Neuronal stem cell (in vitro differentiated cells): ENCODE measurements at regions not wholly inside any gene's neighbourhood (a gene's known extent, or its start where the extent isn't known, plus 50 kb on each side); places are given as distances from the start of the nearest gene placed in this dataset.

Experiments used
- DNase-seq: peaks from one replicate; pipeline ENCODE4 v3.0.0-alpha.2; 2013; ENCODE audit warnings: low spot score
- H2AFZ ChIP-seq: one replicate; pipeline ENCODE4 v1.6.1; 2013; ENCODE audit warnings: mild to moderate bottlenecking, low read length, inconsistent platforms
- H2AK5ac ChIP-seq: 2 replicates; pipeline ENCODE4 v1.6.1; 2013; ENCODE audit warnings: low read depth, mild to moderate bottlenecking, inconsistent platforms, low read length, moderate library complexity, mixed read lengths
- H2BK120ac ChIP-seq: 2 replicates; pipeline ENCODE4 v1.6.1; 2013; ENCODE audit warnings: low read depth, mild to moderate bottlenecking, inconsistent platforms, low read length, moderate library complexity, mixed read lengths
- H2BK12ac ChIP-seq: one replicate; pipeline ENCODE4 v1.6.1; 2013; ENCODE audit warnings: low read length, inconsistent platforms
- H2BK15ac ChIP-seq: 2 replicates; pipeline ENCODE4 v1.6.1; 2013; ENCODE audit warnings: mild to moderate bottlenecking, low read length, inconsistent platforms, mixed read lengths
- H2BK5ac ChIP-seq: one replicate; pipeline ENCODE4 v1.6.1; 2013; ENCODE audit warnings: inconsistent platforms, mild to moderate bottlenecking, low read length, moderate library complexity
- H3K14ac ChIP-seq: one replicate; pipeline ENCODE4 v1.6.1; 2013; ENCODE audit warnings: low read length, inconsistent platforms
- H3K18ac ChIP-seq: 2 replicates; pipeline ENCODE4 v1.6.1; 2013; ENCODE audit warnings: low read length, inconsistent platforms
- H3K23ac ChIP-seq: 2 replicates; pipeline ENCODE4 v1.6.1; 2013; ENCODE audit warnings: low read depth, mild to moderate bottlenecking, mixed read lengths, low read length, inconsistent platforms; ENCODE audit not compliant: poor library complexity
- H3K27ac ChIP-seq: replicated peaks from 3 replicates; pipeline ENCODE4 v1.5.1; 2013; ENCODE audit warnings: low read length, inconsistent platforms
- H3K27me3 ChIP-seq, 3 experiments: 2 replicates each; pipeline ENCODE4 v1.6.1; 2013; ENCODE audit warnings: low read length in 3 of 3, mild to moderate bottlenecking in 2 of 3, inconsistent platforms in 1 of 3, low read depth in 1 of 3, mixed read lengths in 1 of 3, moderate library complexity in 1 of 3; ENCODE audit not compliant: control insufficient read depth in 3 of 3, insufficient read depth in 3 of 3
- H3K36me3 ChIP-seq, 2 donors: replicated peaks in 1 of 2; 2 replicates each; pipeline ENCODE4 v1.6.1; 2013; ENCODE audit warnings: low read length in 2 of 2; ENCODE audit not compliant: control insufficient read depth in 2 of 2, insufficient read depth in 2 of 2
- H3K4ac ChIP-seq: 2 replicates; pipeline ENCODE4 v1.6.1; 2013; ENCODE audit warnings: inconsistent platforms, mild to moderate bottlenecking, low read length, moderate library complexity
- H3K4me1 ChIP-seq, 2 donors: 1 replicate in 1 of 2; 2 replicates in 1 of 2; pipeline ENCODE4 v1.6.1; 2013; ENCODE audit warnings: low read length in 2 of 2, low read depth in 1 of 2; ENCODE audit not compliant: control insufficient read depth in 2 of 2, insufficient read depth in 1 of 2
- H3K4me2 ChIP-seq: one replicate; pipeline ENCODE4 v1.6.1; 2013; ENCODE audit warnings: mild to moderate bottlenecking, low read length, inconsistent platforms; ENCODE audit not compliant: insufficient read depth, poor library complexity, severe bottlenecking
- H3K4me3 ChIP-seq, 2 donors: 2 replicates each; pipeline ENCODE4 v1.5.1; 2013; ENCODE audit warnings: low read length in 2 of 2, mild to moderate bottlenecking in 2 of 2, inconsistent platforms in 1 of 2, moderate library complexity in 1 of 2
- H3K79me1 ChIP-seq: one replicate; pipeline ENCODE4 v1.6.1; 2013; ENCODE audit warnings: low read depth, mild to moderate bottlenecking, inconsistent platforms, low read length, moderate library complexity
- H3K9ac ChIP-seq: one replicate; pipeline ENCODE4 v1.6.1; 2013; ENCODE audit warnings: mild to moderate bottlenecking, low read depth, low read length, inconsistent platforms; ENCODE audit not compliant: poor library complexity
- H3K9me3 ChIP-seq, 2 donors: replicated peaks in 1 of 2; 2 replicates each; pipeline versions ENCODE3 to v1.6.1; 2013; ENCODE audit warnings: low read length in 2 of 2, mild to moderate bottlenecking in 2 of 2, inconsistent platforms in 1 of 2, low read depth in 1 of 2, mixed read lengths in 1 of 2, moderate library complexity in 1 of 2; ENCODE audit not compliant: control insufficient read depth in 2 of 2, insufficient read depth in 1 of 2
- H4K8ac ChIP-seq: one replicate; pipeline ENCODE4 v1.6.1; 2013; ENCODE audit warnings: low read depth, mild to moderate bottlenecking, inconsistent platforms, low read length, moderate library complexity
- H4K91ac ChIP-seq: one replicate; pipeline ENCODE4 v1.6.1; 2013; ENCODE audit warnings: low read length, low read depth, mild to moderate bottlenecking, inconsistent platforms; ENCODE audit not compliant: poor library complexity
- WGBS, 2 donors: extraction: QIAGEN DNeasy Blood & Tissue Kit; methylation state at CpG; one replicate each; pipeline ENCODE4 v1.1.7; 2013; ENCODE audit warnings: missing lambda C conversion rate in 2 of 2, mixed read lengths in 1 of 2; ENCODE audit not compliant: insufficient read length in 2 of 2, insufficient replicate concordance in 1 of 2; ENCODE audit errors: extremely low coverage in 2 of 2; 5-methylcytosine and 5-hydroxymethylcytosine counted together

GRCh38 chr7:17659126-17659525 lies 281.2 kb downstream of the SNX13 start:
- Histone ChIP-seq H3K4me2 (no peak overlapping the region), H3K4ac (no peak overlapping the region), H3K18ac (no peak overlapping the region), H2BK15ac (no peak overlapping the region), H2AK5ac (no peak overlapping the region), H4K8ac (no peak overlapping the region), H3K9me3 (peaks cover 0 to 1% of the 10 kb centered on the region in 2 donors), H3K27me3 (no peaks in the 10 kb centered on the region), H3K9ac (no peak overlapping the region), H2BK5ac (no peak overlapping the region), H2AFZ (no peak overlapping the region), H2BK120ac (no peak overlapping the region), H3K4me3 (no peak overlapping the region), H3K14ac (no peak overlapping the region), H3K27ac (no peak overlapping the region), H3K4me1 (peaks cover 3% of the 10 kb centered on the region in 2 donors), H4K91ac (no peak overlapping the region), H3K79me1 (no peaks in the 10 kb centered on the region), H3K23ac (no peak overlapping the region), H3K36me3 (no peaks in the 10 kb centered on the region), H2BK12ac (no peak overlapping the region)
- DNase-seq, result no peak
- WGBS, 2 donors, result no CpG with 5 or more reads among the region's 3 CpGs

GRCh38 chr7:17660116-17660515 lies 280.2 kb downstream of the SNX13 start:
- Histone ChIP-seq H2BK12ac (no peak overlapping the region), H3K27ac (no peak overlapping the region), H4K91ac (no peak overlapping the region), H3K27me3 (no peaks in the 10 kb centered on the region), H4K8ac (no peak overlapping the region), H3K14ac (no peak overlapping the region), H3K4ac (no peak overlapping the region), H2BK15ac (no peak overlapping the region), H3K18ac (no peak overlapping the region), H3K9ac (no peak overlapping the region), H3K4me3 (no peak overlapping the region), H2AFZ (no peak overlapping the region), H2BK5ac (no peak overlapping the region), H3K9me3 (peaks cover 0 to 1% of the 10 kb centered on the region in 2 donors), H3K79me1 (no peaks in the 10 kb centered on the region), H3K4me1 (peaks cover 3% of the 10 kb centered on the region in 2 donors), H2BK120ac (no peak overlapping the region), H2AK5ac (no peak overlapping the region), H3K4me2 (no peak overlapping the region), H3K23ac (no peak overlapping the region), H3K36me3 (no peaks in the 10 kb centered on the region)
- DNase-seq, result no peak
- no CpG with 5 or more reads among the region's 1 CpG for WGBS, 2 donors

- H3K4me3 ChIP-seq, result no peak overlapping the region
- no peak overlapping the region for H4K8ac ChIP-seq
- WGBS, 2 donors, result no CpG with 5 or more reads among the region's 3 CpGs
- H2AK5ac ChIP-seq, result no peak overlapping the region
- H2BK12ac ChIP-seq, result no peak overlapping the region
- no peak overlapping the region for H3K18ac ChIP-seq
- no peaks in the 10 kb centered on the region for H3K36me3 ChIP-seq
- H2BK5ac ChIP-seq, result no peak overlapping the region
- no peak overlapping the region for H4K91ac ChIP-seq
- H3K23ac ChIP-seq, result no peak overlapping the region
- no peak overlapping the region for H2BK15ac ChIP-seq
- no peaks in the 10 kb centered on the region for H3K27me3 ChIP-seq
- no peak overlapping the region for H3K4me2 ChIP-seq
- DNase-seq, result no peak
- peaks cover 3% of the 10 kb centered on the region in 2 donors for H3K4me1 ChIP-seq
- peaks cover 0 to 1% of the 10 kb centered on the region in 2 donors for H3K9me3 ChIP-seq
- no peak overlapping the region for H3K9ac ChIP-seq
- no peak overlapping the region for H3K27ac ChIP-seq
- no peak overlapping the region for H2BK120ac ChIP-seq
- H3K4ac ChIP-seq, result no peak overlapping the region
- H3K14ac ChIP-seq, result no peak overlapping the region
- no peaks in the 10 kb centered on the region for H3K79me1 ChIP-seq
- peak overlapping the region; percentile 51 for H2AFZ ChIP-seq
These were observed 278.2 kb downstream of the SNX13 start for GRCh38 chr7:17661982-17662585.

GRCh38 chr7:17663061-17663675 lies 277.1 kb downstream of the SNX13 start:
- Histone ChIP-seq H3K36me3 (no peaks in the 10 kb centered on the region), H3K18ac (no peak overlapping the region), H3K4me3 (no peak overlapping the region), H3K4me1 (peaks cover 3% of the 10 kb centered on the region in 2 donors), H2BK5ac (no peak overlapping the region), H3K27ac (no peak overlapping the region), H4K91ac (no peak overlapping the region), H2AK5ac (no peak overlapping the region), H4K8ac (no peak overlapping the region), H2AFZ (peak overlapping the region; percentile 51), H3K4me2 (no peak overlapping the region), H3K9ac (no peak overlapping the region), H3K27me3 (no peaks in the 10 kb centered on the region), H3K23ac (no peak overlapping the region), H3K4ac (no peak overlapping the region), H2BK15ac (no peak overlapping the region), H2BK12ac (no peak overlapping the region), H3K9me3 (peaks cover 0 to 1% of the 10 kb centered on the region in 2 donors), H2BK120ac (no peak overlapping the region), H3K79me1 (no peaks in the 10 kb centered on the region), H3K14ac (no peak overlapping the region)
- no CpG with 5 or more reads among the region's 3 CpGs for WGBS, 2 donors
- no peak for DNase-seq
